HG02610 (cell line): ENCODE measurements at regions not wholly inside any gene's neighbourhood (a gene's known extent, or its start where the extent isn't known, plus 50 kb on each side); places are given as distances from the start of the nearest gene placed in this dataset.

Experiments used
- ATAC-seq: cut with Tn5 transposase; IDR thresholded peaks from one replicate; pipeline ENCODE4 v1.9.1; 2021; ENCODE audit warnings: mild to moderate bottlenecking, moderate library complexity; ENCODE audit not compliant: unreplicated experiment

- ATAC-seq: no peak
Observed at GRCh38 chr13:106922384-106922783, 354.4 kb upstream of the ARGLU1 start.

- no peak for ATAC-seq
Observed at GRCh38 chr13:106919638-106920037, 351.7 kb upstream of the ARGLU1 start.

- no peak for ATAC-seq
Observed at GRCh38 chr13:106919133-106919532, 351.2 kb upstream of the ARGLU1 start.

- ATAC-seq: no peak
Observed at GRCh38 chr13:106918557-106918860, 350.6 kb upstream of the ARGLU1 start.

- peak; percentile 97 for ATAC-seq
Observed at GRCh38 chr13:106917673-106918556, 350.0 kb upstream of the ARGLU1 start.

- no peak for ATAC-seq
Observed at GRCh38 chr13:106917024-106917571, 349.2 kb upstream of the ARGLU1 start.

GRCh38 chr13:106916329-106916976, 348.5 kb upstream of the ARGLU1 start:
- ATAC-seq: no peak

GRCh38 chr13:106915146-106915545, 347.2 kb upstream of the ARGLU1 start:
- ATAC-seq: no peak

GRCh38 chr13:106911627-106912026, 343.7 kb upstream of the ARGLU1 start:
- no peak for ATAC-seq

GRCh38 chr13:106911020-106911419, 343.1 kb upstream of the ARGLU1 start:
- ATAC-seq: no peak

GRCh38 chr13:106906426-106906996, 338.6 kb upstream of the ARGLU1 start:
- no peak for ATAC-seq

- ATAC-seq: no peak
Observed at GRCh38 chr13:106905380-106906162, 337.6 kb upstream of the ARGLU1 start.

GRCh38 chr13:106899442-106899841, 331.5 kb upstream of the ARGLU1 start:
- no peak for ATAC-seq

GRCh38 chr13:106898231-106898630, 330.3 kb upstream of the ARGLU1 start:
- ATAC-seq: no peak

- ATAC-seq: no peak
Observed at GRCh38 chr13:106888148-106888547, 320.2 kb upstream of the ARGLU1 start.

- ATAC-seq: no peak
Observed at GRCh38 chr13:106887686-106888085, 319.7 kb upstream of the ARGLU1 start.

- ATAC-seq: no peak
Observed at GRCh38 chr13:106883976-106884375, 316.0 kb upstream of the ARGLU1 start.

GRCh38 chr13:106882246-106882645, 314.3 kb upstream of the ARGLU1 start:
- ATAC-seq: no peak

GRCh38 chr13:106879806-106880205, 311.9 kb upstream of the ARGLU1 start:
- no peak for ATAC-seq

GRCh38 chr13:106874323-106874722, 306.4 kb upstream of the ARGLU1 start:
- ATAC-seq: no peak

GRCh38 chr13:106873810-106874209, 305.9 kb upstream of the ARGLU1 start:
- no peak for ATAC-seq
